ENCODE measurements at regions not wholly inside any gene's neighbourhood (a gene's known extent, or its start where the extent isn't known, plus 50 kb on each side); places are given as distances from the start of the nearest gene placed in this dataset.
"Not testable (repeated sequence)": the region's sequence is repeated elsewhere in the genome, so short reads cannot be mapped to it uniquely, and the experiment has no call there.

- not testable (repeated sequence) for H3K27me3 ChIP-seq (ENCODE audit: control insufficient read depth, low read length); H3K27ac ChIP-seq (ENCODE audit: low read depth, low read length); H4K20me1 ChIP-seq (ENCODE audit: control insufficient read depth, insufficient read depth, low read depth, low read length); H3K4me2 ChIP-seq (ENCODE audit: low read length); H3K36me3 ChIP-seq (ENCODE audit: control insufficient read depth, low read length); H3K79me2 ChIP-seq (ENCODE audit: control insufficient read depth, low read length); H3K4me3 ChIP-seq (ENCODE audit: low read length); H3K4me1 ChIP-seq (ENCODE audit: control insufficient read depth, low read length); H3F3A ChIP-seq (ENCODE audit: control insufficient read depth, insufficient read depth); H3K9me3 ChIP-seq (ENCODE audit: control insufficient read depth, insufficient read depth, low read length); H3K9me2 ChIP-seq (replicated peaks; ENCODE audit: control insufficient read depth, low read length)
Measured at GRCh38 chr6:75031102-75031501, 174.8 kb downstream of the COL12A1 start.

GRCh38 chr6:75029333-75029732, 176.5 kb downstream of the COL12A1 start:
- no peaks in the 10 kb centered on the region for H4K20me1 ChIP-seq (ENCODE audit: control insufficient read depth, insufficient read depth, low read depth, low read length)
- TF ChIP-seq CTCF (IDR thresholded peaks at IDR 0.05; ENCODE audit: low read depth, low read length, poor library complexity, severe bottlenecking) (no peak), EZH2phosphoT487 (IDR thresholded peaks at IDR 0.05; ENCODE audit: borderline replicate concordance, low read length) (no peak)
- H3F3A ChIP-seq (ENCODE audit: control insufficient read depth, insufficient read depth), result no peaks in the 10 kb centered on the region
- H3K4me2 ChIP-seq (ENCODE audit: low read length), result no peak overlapping the region
- H3K79me2 ChIP-seq (ENCODE audit: control insufficient read depth, low read length), result no peaks in the 10 kb centered on the region
- H3K27me3 ChIP-seq (ENCODE audit: control insufficient read depth, low read length), result no peaks in the 10 kb centered on the region
- no peaks in the 10 kb centered on the region for H3K9me3 ChIP-seq (ENCODE audit: control insufficient read depth, insufficient read depth, low read length)
- H3K27ac ChIP-seq (ENCODE audit: low read depth, low read length), result no peak overlapping the region
- no peaks in the 10 kb centered on the region for H3K9me2 ChIP-seq (replicated peaks; ENCODE audit: control insufficient read depth, low read length)
- H3K4me1 ChIP-seq (ENCODE audit: control insufficient read depth, low read length), result no peaks in the 10 kb centered on the region
- H3K36me3 ChIP-seq (ENCODE audit: control insufficient read depth, low read length), result no peaks in the 10 kb centered on the region
- no peak overlapping the region for H3K4me3 ChIP-seq (ENCODE audit: low read length)

- Histone ChIP-seq H3K36me3 (ENCODE audit: control insufficient read depth, low read length) (no peaks in the 10 kb centered on the region), H3F3A (ENCODE audit: control insufficient read depth, insufficient read depth) (no peaks in the 10 kb centered on the region), H3K4me2 (ENCODE audit: low read length) (no peak overlapping the region), H3K9me3 (ENCODE audit: control insufficient read depth, insufficient read depth, low read length) (no peaks in the 10 kb centered on the region), H4K20me1 (ENCODE audit: control insufficient read depth, insufficient read depth, low read depth, low read length) (no peaks in the 10 kb centered on the region), H3K4me1 (ENCODE audit: control insufficient read depth, low read length) (no peaks in the 10 kb centered on the region), H3K4me3 (ENCODE audit: low read length) (no peak overlapping the region), H3K27ac (ENCODE audit: low read depth, low read length) (no peak overlapping the region), H3K79me2 (ENCODE audit: control insufficient read depth, low read length) (no peaks in the 10 kb centered on the region), H3K9me2 (replicated peaks; ENCODE audit: control insufficient read depth, low read length) (no peaks in the 10 kb centered on the region), H3K27me3 (ENCODE audit: control insufficient read depth, low read length) (no peaks in the 10 kb centered on the region)
- TF ChIP-seq CTCF (IDR thresholded peaks at IDR 0.05; ENCODE audit: low read depth, low read length, poor library complexity, severe bottlenecking), result no peak
- TF ChIP-seq EZH2phosphoT487 (IDR thresholded peaks at IDR 0.05; ENCODE audit: borderline replicate concordance, low read length), result no peak
Measured at GRCh38 chr6:75025371-75025770, 180.5 kb downstream of the COL12A1 start.

GRCh38 chr6:75024828-75025227, 181.0 kb downstream of the COL12A1 start:
- Histone ChIP-seq H3K4me3 (ENCODE audit: low read length) (no peak overlapping the region), H3K4me2 (ENCODE audit: low read length) (no peak overlapping the region), H3K36me3 (ENCODE audit: control insufficient read depth, low read length) (no peaks in the 10 kb centered on the region), H3K79me2 (ENCODE audit: control insufficient read depth, low read length) (no peaks in the 10 kb centered on the region), H3K9me2 (replicated peaks; ENCODE audit: control insufficient read depth, low read length) (no peaks in the 10 kb centered on the region), H4K20me1 (ENCODE audit: control insufficient read depth, insufficient read depth, low read depth, low read length) (no peaks in the 10 kb centered on the region), H3K27ac (ENCODE audit: low read depth, low read length) (no peak overlapping the region), H3K4me1 (ENCODE audit: control insufficient read depth, low read length) (no peaks in the 10 kb centered on the region), H3K9me3 (ENCODE audit: control insufficient read depth, insufficient read depth, low read length) (no peaks in the 10 kb centered on the region), H3K27me3 (ENCODE audit: control insufficient read depth, low read length) (no peaks in the 10 kb centered on the region), H3F3A (ENCODE audit: control insufficient read depth, insufficient read depth) (no peaks in the 10 kb centered on the region)
- TF ChIP-seq EZH2phosphoT487 (IDR thresholded peaks at IDR 0.05; ENCODE audit: borderline replicate concordance, low read length) (no peak), CTCF (IDR thresholded peaks at IDR 0.05; ENCODE audit: low read depth, low read length, poor library complexity, severe bottlenecking) (no peak)
